NCI-H2081 (cell line): ENCODE measurements at regions not wholly inside any gene's neighbourhood (a gene's known extent, or its start where the extent isn't known, plus 50 kb on each side); places are given as distances from the start of the nearest gene placed in this dataset.

ENCODE experiments used
- DNase-seq, 2 experiments: peaks; one replicate each; lab custom pipeline; 2025; lab: John Stamatoyannopoulos, UW

- DNase-seq, result no peak
Measured at GRCh38 chr2:161028581-161028980, 131.6 kb upstream of the TANK start.

- no peak for DNase-seq
Measured at GRCh38 chr2:161029321-161029720, 130.9 kb upstream of the TANK start.

GRCh38 chr2:161030260-161031063 is 129.8 kb upstream of the TANK start:
- no peak for DNase-seq

- DNase-seq, result no peak
Measured at GRCh38 chr2:161031511-161031910, 128.7 kb upstream of the TANK start.

GRCh38 chr2:161032635-161033034 is 127.6 kb upstream of the TANK start:
- DNase-seq, result no peak

GRCh38 chr2:161033059-161033660 is 127.1 kb upstream of the TANK start:
- DNase-seq, result no peak

- no peak for DNase-seq
Measured at GRCh38 chr2:161036926-161037325, 123.3 kb upstream of the TANK start.

- no peak for DNase-seq
Measured at GRCh38 chr2:161039071-161039470, 121.2 kb upstream of the TANK start.

- no peak for DNase-seq
Measured at GRCh38 chr2:161041356-161041755, 118.9 kb upstream of the TANK start.

GRCh38 chr2:161042990-161043625 is 117.1 kb upstream of the TANK start:
- DNase-seq, result no peak

GRCh38 chr2:161044095-161044865 is 115.9 kb upstream of the TANK start:
- no peak for DNase-seq

- no peak for DNase-seq
Measured at GRCh38 chr2:161044921-161045320, 115.3 kb upstream of the TANK start.

GRCh38 chr2:161045726-161046125 is 114.5 kb upstream of the TANK start:
- no peak for DNase-seq

- DNase-seq, result no peak
Measured at GRCh38 chr2:161046876-161047275, 113.4 kb upstream of the TANK start.

GRCh38 chr2:161048317-161048716 is 111.9 kb upstream of the TANK start:
- DNase-seq, result no peak

GRCh38 chr2:161049559-161049958 is 110.7 kb upstream of the TANK start:
- DNase-seq, result no peak

GRCh38 chr2:161052214-161052613 is 108.0 kb upstream of the TANK start:
- DNase-seq, result no peak

- DNase-seq, result no peak
Measured at GRCh38 chr2:161055289-161055688, 104.9 kb upstream of the TANK start.

GRCh38 chr2:161059388-161059787 is 100.8 kb upstream of the TANK start:
- DNase-seq, result no peak

GRCh38 chr2:161061786-161062185 is 98.4 kb upstream of the TANK start:
- no peak for DNase-seq

- peak; percentile 72 to 79 for DNase-seq
Measured at GRCh38 chr2:161063157-161063945, 96.9 kb upstream of the TANK start.

- no peak for DNase-seq
Measured at GRCh38 chr2:161063946-161064306, 96.3 kb upstream of the TANK start.
